IMR-90 (cell line): ENCODE measurements at regions not wholly inside any gene's neighbourhood (a gene's known extent, or its start where the extent isn't known, plus 50 kb on each side); places are given as distances from the start of the nearest gene placed in this dataset.

ENCODE experiments used
- ATAC-seq: fragments of 200-7000 bp; cut with Tn5 transposase; 2 replicates; pipeline ENCODE4 v1.9.1; 2020; ENCODE audit warnings: low read depth, mild to moderate bottlenecking, moderate library complexity
- BruUV-seq: library from RNA; stranded (reverse); fragments of 400-500 nt; replicated peaks from 2 replicates; lab custom pipeline; 2021; lab: Mats Ljungman, UMichigan
- CTCF ChIA-PET: fragments of 300-600 bp; formaldehyde crosslinking; extraction: SDS; loops from one replicate; lab custom pipeline; 2021; ENCODE audit warnings: antibody characterized with exemption; lab: Yijun Ruan, JAX
- POLR2A ChIA-PET: fragments of 300-600 bp; sonication (Branson Sonifier 250); formaldehyde crosslinking; loops from one replicate; lab custom pipeline; 2022; ENCODE audit warnings: antibody characterized with exemption; ENCODE audit not compliant: unreplicated experiment; lab: Charles Lee
- DNase-seq: peaks from one replicate; pipeline ENCODE4 v3.0.0; 2013
- H2AFZ ChIP-seq: replicated peaks from 2 replicates; pipeline ENCODE3; 2013; ENCODE audit warnings: low read length, mild to moderate bottlenecking; ENCODE audit not compliant: poor library complexity
- H2AK5ac ChIP-seq: 2 replicates; pipeline ENCODE4 v1.6.1; 2013; ENCODE audit warnings: low read depth, low read length, inconsistent platforms
- H2AK9ac ChIP-seq: replicated peaks from 2 replicates; pipeline ENCODE3; 2013; ENCODE audit warnings: mild to moderate bottlenecking, low read depth, low read length, moderate library complexity; ENCODE audit not compliant: poor library complexity
- H2BK120ac ChIP-seq: 2 replicates; pipeline ENCODE4 v1.6.1; 2013; ENCODE audit warnings: low read depth, low read length, inconsistent platforms
- H2BK15ac ChIP-seq: 3 replicates; pipeline ENCODE4 v1.6.1; 2013; ENCODE audit warnings: low read depth, low read length, inconsistent platforms
- H2BK20ac ChIP-seq: 2 replicates; pipeline ENCODE4 v1.6.1; 2013; ENCODE audit warnings: low read depth, mild to moderate bottlenecking, inconsistent platforms, low read length, moderate library complexity
- H2BK5ac ChIP-seq: 2 replicates; pipeline ENCODE4 v1.6.1; 2013; ENCODE audit warnings: mild to moderate bottlenecking, low read depth, low read length, inconsistent platforms; ENCODE audit not compliant: poor library complexity, severe bottlenecking
- H3K14ac ChIP-seq: replicated peaks from 2 replicates; pipeline ENCODE4 v1.6.1; 2013; ENCODE audit warnings: low read depth, low read length, inconsistent platforms
- H3K18ac ChIP-seq: 2 replicates; pipeline ENCODE4 v1.6.1; 2013; ENCODE audit warnings: low read depth, low read length, control low read depth
- H3K23ac ChIP-seq: 2 replicates; pipeline ENCODE4 v1.6.1; 2013; ENCODE audit warnings: low read depth, low read length, inconsistent platforms
- H3K27ac ChIP-seq: 2 replicates; pipeline ENCODE4 v1.5.1; 2013; ENCODE audit warnings: mild to moderate bottlenecking, control low read depth, low read length; ENCODE audit not compliant: insufficient read depth
- H3K27me3 ChIP-seq: 2 replicates; pipeline ENCODE4 v1.6.1; 2013; ENCODE audit warnings: low read length; ENCODE audit not compliant: control insufficient read depth, insufficient read depth
- H3K36me3 ChIP-seq: 2 replicates; pipeline ENCODE4 v1.6.1; 2013; ENCODE audit warnings: low read length, mixed read lengths; ENCODE audit not compliant: control insufficient read depth, insufficient read depth
- H3K4ac ChIP-seq: 2 replicates; pipeline ENCODE4 v1.6.1; 2013; ENCODE audit warnings: low read depth, low read length, inconsistent platforms
- H3K4me1 ChIP-seq: 2 replicates; pipeline ENCODE4 v1.6.1; 2013; ENCODE audit warnings: low read length, mixed read lengths; ENCODE audit not compliant: control insufficient read depth, insufficient read depth
- H3K4me2 ChIP-seq: 2 replicates; pipeline ENCODE4 v1.6.1; 2013; ENCODE audit warnings: low read depth, mild to moderate bottlenecking, control low read depth, low read length, moderate library complexity
- H3K4me3 ChIP-seq: 2 replicates; pipeline ENCODE4 v1.5.1; 2013; ENCODE audit warnings: low read depth, mild to moderate bottlenecking, control low read depth, low read length, moderate library complexity; ENCODE audit not compliant: insufficient read depth
- H3K56ac ChIP-seq: 2 replicates; pipeline ENCODE4 v1.6.1; 2013; ENCODE audit warnings: low read length, inconsistent platforms; ENCODE audit not compliant: insufficient read depth; ENCODE audit errors: extremely low read depth
- H3K79me1 ChIP-seq, 2 experiments: 2 replicates each; pipeline ENCODE4 v1.6.1; 2013; ENCODE audit warnings: low read length in 2 of 2, inconsistent platforms in 1 of 2, low read depth in 1 of 2
- H3K9ac ChIP-seq: 2 replicates; pipeline ENCODE4 v1.6.1; 2013; ENCODE audit warnings: low read depth, low read length, control low read depth
- H3K9me1 ChIP-seq: 2 replicates; pipeline ENCODE4 v1.6.1; 2013; ENCODE audit warnings: low read length, inconsistent platforms; ENCODE audit not compliant: insufficient read depth
- H3K9me3 ChIP-seq: 2 replicates; pipeline ENCODE4 v1.6.1; 2013; ENCODE audit warnings: low read length; ENCODE audit not compliant: control insufficient read depth, insufficient read depth
- H4K20me1 ChIP-seq: 2 replicates; pipeline ENCODE4 v1.6.1; 2013; ENCODE audit warnings: low read length, inconsistent platforms; ENCODE audit not compliant: insufficient read depth
- H4K5ac ChIP-seq: 2 replicates; pipeline ENCODE4 v1.6.1; 2013; ENCODE audit warnings: mild to moderate bottlenecking, low read depth, low read length, control low read depth
- H4K8ac ChIP-seq, 2 experiments: 2 replicates each; pipeline ENCODE4 v1.6.1; 2013; ENCODE audit warnings: low read depth in 2 of 2, low read length in 2 of 2, control low read depth in 1 of 2, inconsistent platforms in 1 of 2
- H4K91ac ChIP-seq: 2 replicates; pipeline ENCODE4 v1.6.1; 2013; ENCODE audit warnings: low read depth, low read length, inconsistent platforms; ENCODE audit not compliant: insufficient read depth
- BHLHE40 ChIP-seq: fragments of 150-350 bp; IDR thresholded peaks from 2 replicates; pipeline ENCODE4 v1.6.1; 2016; ENCODE audit warnings: mild to moderate bottlenecking, low read depth, low read length
- CEBPB ChIP-seq: IDR thresholded peaks from 2 replicates; pipeline ENCODE4 v1.6.1; 2012; ENCODE audit warnings: low read depth, low read length, improper control_type of control experiment
- CTCF ChIP-seq: conservative IDR thresholded peaks from 2 replicates; pipeline ENCODE4 v1.5.1; 2012; ENCODE audit warnings: mild to moderate bottlenecking, low read depth, low read length, improper control_type of control experiment
- FOS ChIP-seq: fragments of 150-350 bp; IDR thresholded peaks from 2 replicates; pipeline ENCODE4 v1.6.1; 2016; ENCODE audit warnings: low read depth, low read length
- MAFK ChIP-seq: IDR thresholded peaks from 2 replicates; pipeline ENCODE4 v1.6.1; 2012; ENCODE audit warnings: low read depth, low read length, improper control_type of control experiment
- MAZ ChIP-seq: IDR thresholded peaks from 2 replicates; pipeline ENCODE4 v1.6.1; 2012; ENCODE audit warnings: low read depth, mild to moderate bottlenecking, low read length, improper control_type of control experiment, moderate library complexity, borderline replicate concordance
- MXI1 ChIP-seq: IDR thresholded peaks from 2 replicates; pipeline ENCODE4 v1.6.1; 2012; ENCODE audit warnings: low read depth, mild to moderate bottlenecking, low read length, moderate library complexity, borderline replicate concordance
- POLR2A ChIP-seq: IDR thresholded peaks from 2 replicates; pipeline ENCODE4 v1.6.1; 2012; ENCODE audit warnings: mild to moderate bottlenecking, low read depth, low read length
- RAD21 ChIP-seq: IDR thresholded peaks from 2 replicates; pipeline ENCODE4 v1.6.1; 2012; ENCODE audit warnings: low read length, improper control_type of control experiment
- RCOR1 ChIP-seq: IDR thresholded peaks from 2 replicates; pipeline ENCODE4 v1.6.1; 2012; ENCODE audit warnings: mild to moderate bottlenecking, low read length, improper control_type of control experiment; ENCODE audit not compliant: insufficient replicate concordance
- RFX5 ChIP-seq: IDR thresholded peaks from 2 replicates; pipeline ENCODE4 v1.8.0; 2012; ENCODE audit warnings: low read depth, mild to moderate bottlenecking, low read length, moderate library complexity
- SMC3 ChIP-seq: fragments of 150-350 bp; IDR thresholded peaks from 2 replicates; pipeline ENCODE4 v1.6.1; 2016; ENCODE audit warnings: low read depth, mild to moderate bottlenecking, antibody characterized with exemption, low read length, moderate library complexity
- USF2 ChIP-seq: fragments of 150-350 bp; IDR thresholded peaks from 2 replicates; pipeline ENCODE4 v1.6.1; 2017; ENCODE audit warnings: mild to moderate bottlenecking, antibody characterized with exemption, low read length, low read depth
- WGBS, 2 experiments: methylation state at CpG; one replicate each; pipeline versions ENCODE4 v1.1.5 to v1.1.7; 2013; ENCODE audit warnings: missing lambda C conversion rate in 2 of 2; ENCODE audit not compliant: insufficient read length in 1 of 2; ENCODE audit errors: extremely low coverage in 2 of 2; 5-methylcytosine and 5-hydroxymethylcytosine counted together
- dilution Hi-C: fragments of 300-500 bp; cut with HindIII; formaldehyde crosslinking; loops from one replicate; pipeline ENCODE4 v1.14.3; 2018; ENCODE audit warnings: low sequenced_read_pairs; ENCODE audit not compliant: unreplicated experiment
- in situ Hi-C: fragments of 300-500 bp; cut with MboI; formaldehyde crosslinking; loops from 3 replicates; pipeline ENCODE4 v1.14.3; 2019; ENCODE audit warnings: low sequenced_read_pairs, inconsistent platforms, mixed read lengths
- intact Hi-C: fragments of 100-400 bp; cut with micrococcal nuclease; formaldehyde crosslinking; loops from 2 replicates; pipeline ENCODE4 v1.10.0; 2022

- TF ChIP-seq RCOR1: no peak
- no peak for TF ChIP-seq CEBPB
- TF ChIP-seq MXI1: no peak
- no peak for TF ChIP-seq BHLHE40
- TF ChIP-seq FOS: no peak
- TF ChIP-seq RAD21: no peak
- TF ChIP-seq MAFK: no peak
- TF ChIP-seq RFX5: no peak
- TF ChIP-seq USF2: no peak
- no peak for TF ChIP-seq CTCF
- no peak for TF ChIP-seq MAZ
- TF ChIP-seq POLR2A: no peak
- TF ChIP-seq SMC3: no peak
- H3K14ac ChIP-seq: no peak overlapping the region
- H3K36me3 ChIP-seq: no peaks in the 10 kb centered on the region
- no peak overlapping the region for H3K9ac ChIP-seq
- H3K9me1 ChIP-seq: no peaks in the 10 kb centered on the region
- H3K4me2 ChIP-seq: no peak overlapping the region
- no peak overlapping the region for H4K5ac ChIP-seq
- BruUV-seq: no TSS peak
- H2BK20ac ChIP-seq: no peak overlapping the region
- H2AFZ ChIP-seq: no peak overlapping the region
- H3K18ac ChIP-seq: no peak overlapping the region
- dilution Hi-C loops: no loop called here
- POLR2A ChIA-PET: no interaction called here
- CTCF ChIA-PET: no interaction called here
- H3K27ac ChIP-seq: no peak overlapping the region
- no peaks in the 10 kb centered on the region for H3K79me1 ChIP-seq
- H3K9me3 ChIP-seq: no peaks in the 10 kb centered on the region; the same call in 1 of the 2 replicates
- H3K4me3 ChIP-seq: no peak overlapping the region
- DNase-seq (no peak), ATAC-seq (no peak)
- no peak overlapping the region for H3K23ac ChIP-seq
- no peak overlapping the region for H2BK5ac ChIP-seq
- H2BK15ac ChIP-seq: no peak overlapping the region
- no peaks in the 10 kb centered on the region for H3K27me3 ChIP-seq
- no peak overlapping the region for H2AK5ac ChIP-seq
- H4K91ac ChIP-seq: no peak overlapping the region
- no CpG with 5 or more reads among the region's 1 CpG for WGBS, 2 experiments
- H4K20me1 ChIP-seq: no peaks in the 10 kb centered on the region
- H3K4ac ChIP-seq: no peak overlapping the region
- H3K56ac ChIP-seq: no peak overlapping the region
- in situ Hi-C loops: no loop called here
- H2AK9ac ChIP-seq: no peak overlapping the region
- H3K4me1 ChIP-seq: no peaks in the 10 kb centered on the region
- no peak overlapping the region for H4K8ac ChIP-seq
- H2BK120ac ChIP-seq: no peak overlapping the region
- intact Hi-C loops: no loop called here
Measured at GRCh38 chr1:69221524-69221923, 346.2 kb upstream of the LRRC7 start.
